Mucosa of descending colon (tissue), 3 donors: ENCODE measurements at regions not wholly inside any gene's neighbourhood (a gene's known extent, or its start where the extent isn't known, plus 50 kb on each side); places are given as distances from the start of the nearest gene placed in this dataset.

Experiments
- ATAC-seq: fragments of 200-7000 bp; cut with Tn5 transposase; one replicate; pipeline ENCODE4 v1.9.1; 2020; ENCODE audit warnings: mild to moderate bottlenecking, moderate library complexity
- DNase-seq, 3 donors: peaks; one replicate each; pipeline ENCODE4 v3.0.0-alpha.2; 2020
- H3K36me3 ChIP-seq: fragments of 200-600 bp; one replicate; pipeline ENCODE4 v1.8.0; 2021; ENCODE audit warnings: low read depth, mild to moderate bottlenecking
- H3K4me1 ChIP-seq: fragments of 200-600 bp; one replicate; pipeline ENCODE4 v1.8.0; 2021; ENCODE audit warnings: low read depth, mild to moderate bottlenecking
- H3K4me3 ChIP-seq: fragments of 200-600 bp; one replicate; pipeline ENCODE4 v1.8.0; 2021; ENCODE audit warnings: mild to moderate bottlenecking
- H3K9me3 ChIP-seq: fragments of 200-600 bp; one replicate; pipeline ENCODE4 v1.8.0; 2021; ENCODE audit warnings: mild to moderate bottlenecking
- CTCF ChIP-seq: fragments of 200-600 bp; IDR thresholded peaks from one replicate; pipeline ENCODE4 v1.8.0; 2022; ENCODE audit warnings: antibody characterized with exemption, mild to moderate bottlenecking
- intact Hi-C, 2 donors: fragments of 100-400 bp; cut with DNase I in 1 of 2; cut with micrococcal nuclease in 1 of 2; formaldehyde crosslinking; loops; one replicate each; pipeline versions ENCODE4 v1.11.0 to v1.11.1; 2022; cut with DNase I, micrococcal nuclease
- donor health status: DM: no; HTN: no; CAD: no; lungs with moderate emphysema.
- donor health status: DM: no; HTN: no; CAD: no.
- donor health status: DM: no; HTN: yes; CAD: no.

GRCh38 chr2:207238831-207239701 is 73.3 kb upstream of the KLF7 start:
- Histone ChIP-seq H3K4me1 (no peaks in the 10 kb centered on the region), H3K4me3 (no peak overlapping the region), H3K36me3 (no peaks in the 10 kb centered on the region), H3K9me3 (no peaks in the 10 kb centered on the region)
- ATAC-seq (peak; percentile 73), DNase-seq (no peak)
- intact Hi-C loops: no loop called here
- TF ChIP-seq CTCF: no peak

DNA sequence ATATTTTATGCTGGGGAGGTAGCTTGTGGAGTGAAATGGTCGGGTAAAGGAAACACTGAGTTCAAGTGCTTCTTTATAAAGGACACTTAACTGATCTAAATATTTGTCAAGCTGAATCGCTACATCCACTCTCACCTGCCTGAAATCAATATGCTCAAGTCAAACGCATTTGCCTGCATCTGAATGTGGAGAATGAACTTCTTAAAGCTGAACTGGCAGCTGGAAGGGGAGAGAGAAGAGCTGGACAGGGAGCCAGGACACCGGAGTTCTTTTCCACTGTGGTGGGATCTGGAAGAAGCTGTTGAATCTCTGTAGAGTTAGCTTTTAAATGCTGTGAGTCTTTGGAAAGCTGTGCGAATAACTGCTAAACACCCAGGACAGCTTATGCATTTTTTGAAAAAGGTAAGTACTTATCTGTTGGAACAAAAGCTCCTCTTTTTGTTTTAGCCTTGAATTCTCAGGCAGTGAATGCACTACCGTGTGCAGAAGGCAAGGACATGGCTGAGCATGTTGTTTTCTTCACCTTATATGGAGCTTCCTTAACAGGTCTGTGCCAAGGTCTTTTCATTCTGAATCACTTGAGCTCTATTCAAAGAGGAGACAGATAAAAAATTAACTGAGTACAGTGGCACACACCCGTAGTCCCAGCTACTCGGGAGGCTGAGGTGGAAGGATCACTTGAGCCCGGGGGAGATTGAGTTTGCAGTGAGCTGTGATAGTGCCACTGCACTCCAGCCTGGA is 74.2 kb upstream of the KLF7 start:
- no peak for ATAC-seq
- no peak for DNase-seq
- no peaks in the 10 kb centered on the region for H3K4me1 ChIP-seq
- H3K36me3 ChIP-seq: no peaks in the 10 kb centered on the region
- no peak overlapping the region for H3K4me3 ChIP-seq
- no peaks in the 10 kb centered on the region for H3K9me3 ChIP-seq
- intact Hi-C loops: no loop called here
- TF ChIP-seq CTCF: no peak

GRCh38 chr2:207240649-207241048 is 74.9 kb upstream of the KLF7 start:
- intact Hi-C loops: no loop called here
- ATAC-seq (no peak), DNase-seq (no peak)
- Histone ChIP-seq H3K4me1 (no peaks in the 10 kb centered on the region), H3K36me3 (no peaks in the 10 kb centered on the region), H3K9me3 (no peaks in the 10 kb centered on the region), H3K4me3 (no peak overlapping the region)
- TF ChIP-seq CTCF: no peak

DNA sequence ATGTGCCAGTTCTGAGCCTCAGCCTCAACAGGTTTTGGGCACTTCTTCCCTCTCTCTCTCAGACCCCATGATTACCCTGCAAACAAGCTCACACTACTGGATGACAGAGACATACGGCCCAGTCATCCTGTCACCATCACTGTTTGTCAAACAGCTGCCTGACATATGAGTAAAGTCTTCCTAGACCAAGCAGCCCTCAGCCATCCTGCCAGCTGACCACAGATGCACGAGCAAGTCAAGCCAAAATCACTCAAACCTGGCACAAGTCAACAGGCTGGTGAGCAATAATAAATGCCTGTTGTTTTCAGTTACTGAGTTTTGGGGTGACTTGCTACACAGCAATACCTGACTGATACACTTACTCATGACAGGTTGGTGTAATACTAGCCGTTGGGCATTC is 75.5 kb upstream of the KLF7 start:
- intact Hi-C loops: no loop called here
- DNase-seq (no peak), ATAC-seq (no peak)
- TF ChIP-seq CTCF: no peak
- Histone ChIP-seq H3K4me3 (no peak overlapping the region), H3K36me3 (no peaks in the 10 kb centered on the region), H3K9me3 (no peaks in the 10 kb centered on the region), H3K4me1 (no peaks in the 10 kb centered on the region)

DNA sequence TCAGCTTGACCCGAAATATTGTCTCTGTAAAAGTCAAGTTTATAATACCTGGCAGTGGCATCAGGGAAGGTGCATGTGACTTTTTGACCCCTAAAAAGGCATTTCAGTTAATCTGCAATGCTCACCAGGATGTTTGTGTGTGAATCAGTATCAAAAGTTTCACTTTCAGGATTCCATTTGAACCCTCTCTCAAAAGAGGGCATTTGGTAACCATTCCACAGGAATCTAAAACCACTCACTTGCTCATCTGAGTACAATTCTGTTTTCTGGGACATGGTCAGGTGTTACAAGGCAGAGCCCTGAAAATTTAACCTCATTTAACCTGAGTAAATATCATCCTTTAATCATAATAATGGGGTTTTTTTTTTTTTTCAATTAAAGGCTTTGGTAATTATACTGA is 77.9 kb upstream of the KLF7 start:
- DNase-seq (no peak), ATAC-seq (no peak)
- no peak for TF ChIP-seq CTCF
- Histone ChIP-seq H3K4me3 (no peak overlapping the region), H3K4me1 (no peaks in the 10 kb centered on the region), H3K9me3 (no peaks in the 10 kb centered on the region), H3K36me3 (no peaks in the 10 kb centered on the region)
- intact Hi-C loops: no loop called here
